ENCODE measurements at regions not wholly inside any gene's neighbourhood (a gene's known extent, or its start where the extent isn't known, plus 50 kb on each side); places are given as distances from the start of the nearest gene placed in this dataset.

DNA sequence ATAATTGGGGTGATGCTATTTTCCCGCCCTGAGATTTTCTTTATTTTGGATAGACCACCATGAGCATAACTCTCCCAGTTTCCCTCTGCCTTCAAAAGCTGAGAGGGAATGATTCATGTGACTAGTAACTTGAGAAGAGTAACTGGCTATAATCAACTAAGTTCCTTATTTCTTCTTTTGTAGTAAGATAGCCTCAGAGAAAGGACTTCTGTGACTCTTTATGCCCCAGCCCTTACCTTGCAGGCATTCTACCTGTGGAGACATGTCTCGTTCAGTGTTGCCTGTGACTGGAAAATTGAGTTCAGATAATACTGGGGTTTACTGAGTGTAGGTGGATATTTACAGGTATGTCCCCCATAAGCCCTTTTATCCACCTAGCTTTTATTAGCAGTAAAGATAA is 715.4 kb upstream of the HS3ST1 start:
- Histone ChIP-seq H4K8ac (ENCODE audit: low read depth in 2 of 2, low read length in 2 of 2) (no peak overlapping the region), H3K4me2 (ENCODE audit: low read depth, low read length) (no peak overlapping the region), H4K20me1 (ENCODE audit: insufficient read depth, low read length) (no peaks in the 10 kb centered on the region), H2BK20ac (ENCODE audit: low read depth, low read length) (no peak overlapping the region), H2BK5ac (ENCODE audit: low read depth, low read length, poor library complexity, severe bottlenecking) (no peak overlapping the region), H3K27me3 (ENCODE audit: control insufficient read depth, insufficient read depth, low read length) (no peaks in the 10 kb centered on the region), H3K36me3 (ENCODE audit: control insufficient read depth, insufficient read depth, low read length) (no peaks in the 10 kb centered on the region), H2AFZ (replicated peaks; ENCODE audit: low read length, poor library complexity) (no peak overlapping the region), H4K5ac (ENCODE audit: low read depth, low read length) (no peak overlapping the region), H3K9me3 (ENCODE audit: control insufficient read depth, insufficient read depth, low read length) (peaks cover 6% of the 10 kb centered on the region; the same call in 1 of the 2 replicates), H3K9ac (ENCODE audit: low read depth, low read length) (no peak overlapping the region), H2BK120ac (ENCODE audit: low read depth, low read length) (no peak overlapping the region), H3K4me3 (ENCODE audit: insufficient read depth, low read depth, low read length) (no peak overlapping the region), H3K18ac (ENCODE audit: low read depth, low read length) (no peak overlapping the region), H2AK9ac (replicated peaks; ENCODE audit: low read depth, low read length, poor library complexity) (no peak overlapping the region), H2BK15ac (ENCODE audit: low read depth, low read length) (no peak overlapping the region), H3K27ac (ENCODE audit: insufficient read depth, low read length) (no peak overlapping the region), H4K91ac (ENCODE audit: insufficient read depth, low read depth, low read length) (no peak overlapping the region), H3K9me1 (ENCODE audit: insufficient read depth, low read length) (no peaks in the 10 kb centered on the region), H3K14ac (replicated peaks; ENCODE audit: low read depth, low read length) (no peak overlapping the region), H3K4me1 (ENCODE audit: control insufficient read depth, insufficient read depth, low read length) (no peaks in the 10 kb centered on the region), H2AK5ac (ENCODE audit: low read depth, low read length) (no peak overlapping the region), H3K79me1 (ENCODE audit: low read depth in 1 of 2, low read length in 2 of 2) (no peaks in the 10 kb centered on the region), H3K56ac (ENCODE audit: extremely low read depth, insufficient read depth, low read length) (no peak overlapping the region), H3K23ac (ENCODE audit: low read depth, low read length) (no peak overlapping the region), H3K4ac (ENCODE audit: low read depth, low read length) (no peak overlapping the region)
- intact Hi-C loops (cut with micrococcal nuclease): no loop called here
- TF ChIP-seq MAFK (IDR thresholded peaks at IDR 0.05; ENCODE audit: low read depth, low read length) (no peak), FOS (IDR thresholded peaks at IDR 0.05; ENCODE audit: low read depth, low read length) (no peak), MXI1 (IDR thresholded peaks at IDR 0.05; ENCODE audit: borderline replicate concordance, low read depth, low read length) (no peak), USF2 (IDR thresholded peaks at IDR 0.05; ENCODE audit: low read depth, low read length) (no peak), CHD1 (IDR thresholded peaks at IDR 0.05; ENCODE audit: low read depth, low read length) (no peak), ELK1 (IDR thresholded peaks at IDR 0.05; ENCODE audit: borderline replicate concordance, low read depth, low read length) (no peak), NFE2L2 (IDR thresholded peaks at IDR 0.05; ENCODE audit: low read depth, low read length) (no peak), CTCF (conservative IDR thresholded peaks at IDR 0.05; ENCODE audit: low read depth, low read length) (no peak), BHLHE40 (IDR thresholded peaks at IDR 0.05; ENCODE audit: low read depth, low read length) (no peak), SMC3 (IDR thresholded peaks at IDR 0.05; ENCODE audit: low read depth, low read length) (no peak), POLR2A (IDR thresholded peaks at IDR 0.05; ENCODE audit: low read depth, low read length) (no peak), MAZ (IDR thresholded peaks at IDR 0.05; ENCODE audit: borderline replicate concordance, low read depth, low read length) (no peak), RFX5 (IDR thresholded peaks at IDR 0.05; ENCODE audit: low read depth, low read length) (no peak), CEBPB (IDR thresholded peaks at IDR 0.05; ENCODE audit: low read depth, low read length) (no peak), RAD21 (IDR thresholded peaks at IDR 0.05; ENCODE audit: low read length) (no peak)
- in situ Hi-C loops (cut with MboI; ENCODE audit: low sequenced_read_pairs): no loop called here
- ATAC-seq (ENCODE audit: low read depth) (no peak), DNase-seq (no peak)
- WGBS, 2 experiments (ENCODE audit: extremely low coverage in 2 of 2, insufficient read length in 1 of 2): no CpG with 5 or more reads among the region's 2 CpGs
- ChIA-PET POLR2A (ENCODE audit: unreplicated experiment) (no interaction called here), CTCF (no interaction called here)
- BruUV-seq (replicated peaks): no TSS peak
- dilution Hi-C loops (cut with HindIII; ENCODE audit: low sequenced_read_pairs, unreplicated experiment): no loop called here
